Left lung (tissue), 4 donors: ENCODE measurements at regions not wholly inside any gene's neighbourhood (a gene's known extent, or its start where the extent isn't known, plus 50 kb on each side); places are given as distances from the start of the nearest gene placed in this dataset.

ENCODE experiments used
- ATAC-seq: fragments of 200-7000 bp; cut with Tn5 transposase; one replicate; pipeline ENCODE4 v1.9.1; 2020; ENCODE audit warnings: moderate library complexity
- DNase-seq, 4 donors: peaks; one replicate each; pipeline ENCODE4 v3.0.0-alpha.2; 2013 to 2020
- H3K27ac ChIP-seq, 2 donors: fragments of 200-600 bp; sonication (generic) in 1 of 2; one replicate each; pipeline versions ENCODE4 v1.5.0 to v1.8.0; 2020 to 2021
- H3K27me3 ChIP-seq, 2 donors: fragments of 200-600 bp; sonication (generic) in 1 of 2; one replicate each; pipeline versions ENCODE4 v1.5.0 to v1.8.0; 2020 to 2021
- H3K36me3 ChIP-seq, 2 donors: fragments of 200-600 bp; sonication (generic) in 1 of 2; one replicate each; pipeline versions ENCODE4 v1.5.0 to v1.8.0; 2020 to 2021
- H3K4me1 ChIP-seq, 2 donors: fragments of 200-600 bp; one replicate each; pipeline ENCODE4 v1.8.0; 2021
- H3K4me3 ChIP-seq, 2 donors: fragments of 200-600 bp; sonication (generic) in 1 of 2; one replicate each; pipeline versions ENCODE4 v1.5.0 to v1.8.0; 2020 to 2021; ENCODE audit warnings: mild to moderate bottlenecking in 1 of 2
- H3K9me3 ChIP-seq, 2 donors: fragments of 200-600 bp; sonication (generic) in 1 of 2; one replicate each; pipeline versions ENCODE4 v1.5.0 to v1.8.0; 2020 to 2021
- CTCF ChIP-seq, 2 donors: fragments of 200-600 bp; sonication (generic) in 1 of 2; IDR thresholded peaks; one replicate each; pipeline versions ENCODE4 v1.5.0 to v1.8.0; 2021; ENCODE audit warnings: antibody characterized with exemption in 2 of 2
- intact Hi-C, 2 donors: fragments of 100-400 bp; cut with DNase I; formaldehyde crosslinking; loops; one replicate each; pipeline versions ENCODE4 v1.11.2 to v1.14.2; 2022
- donor health status: DM: no; HTN: yes; CAD: no.
- donor health status: DM: no; HTN: no; CAD: no.

- intact Hi-C loops: no loop called here
- DNase-seq: no peak
- no peak for TF ChIP-seq CTCF (IDR thresholded peaks at IDR 0.05)
- no peak overlapping the region for H3K27ac ChIP-seq
- H3K36me3 ChIP-seq: no peaks in the 10 kb centered on the region
- H3K4me3 ChIP-seq: no peak overlapping the region
- H3K27me3 ChIP-seq: no peaks in the 10 kb centered on the region
- H3K4me1 ChIP-seq: peaks cover 0 to 7% of the 10 kb centered on the region in 2 donors
- no peak for ATAC-seq
- no peaks in the 10 kb centered on the region for H3K9me3 ChIP-seq
Measured at GRCh38 chr12:24470050-24470449, 478.9 kb downstream of the BCAT1 start.

GRCh38 chr12:24469089-24469488 lies 479.8 kb downstream of the BCAT1 start:
- no peak overlapping the region for H3K4me3 ChIP-seq
- ATAC-seq (no peak), DNase-seq (no peak)
- H3K27me3 ChIP-seq: no peaks in the 10 kb centered on the region
- no peaks in the 10 kb centered on the region for H3K36me3 ChIP-seq
- intact Hi-C loops: no loop called here
- H3K9me3 ChIP-seq: no peaks in the 10 kb centered on the region
- H3K4me1 ChIP-seq: peaks cover 0 to 7% of the 10 kb centered on the region in 2 donors
- no peak overlapping the region for H3K27ac ChIP-seq
- no peak for TF ChIP-seq CTCF (IDR thresholded peaks at IDR 0.05)

- Histone ChIP-seq H3K27me3 (no peaks in the 10 kb centered on the region), H3K4me3 (no peak overlapping the region), H3K27ac (no peak overlapping the region), H3K36me3 (no peaks in the 10 kb centered on the region), H3K4me1 (peaks cover 0 to 7% of the 10 kb centered on the region in 2 donors), H3K9me3 (no peaks in the 10 kb centered on the region)
- intact Hi-C loops: no loop called here
- TF ChIP-seq CTCF (IDR thresholded peaks at IDR 0.05): no peak
- no peak for DNase-seq
- no peak for ATAC-seq
Measured at GRCh38 chr12:24467226-24467625, 481.7 kb downstream of the BCAT1 start.

GRCh38 chr12:24463375-24463774 lies 485.5 kb downstream of the BCAT1 start:
- intact Hi-C loops: no loop called here
- Histone ChIP-seq H3K4me3 (no peak overlapping the region), H3K27me3 (no peaks in the 10 kb centered on the region), H3K36me3 (no peaks in the 10 kb centered on the region), H3K9me3 (no peaks in the 10 kb centered on the region), H3K4me1 (peaks cover 0 to 7% of the 10 kb centered on the region in 2 donors), H3K27ac (no peak overlapping the region)
- ATAC-seq (no peak), DNase-seq (no peak)
- no peak for TF ChIP-seq CTCF (IDR thresholded peaks at IDR 0.05)

- ATAC-seq (no peak), DNase-seq (no peak)
- H3K27ac ChIP-seq: no peak overlapping the region
- no peak for TF ChIP-seq CTCF (IDR thresholded peaks at IDR 0.05)
- no peaks in the 10 kb centered on the region for H3K27me3 ChIP-seq
- no peak overlapping the region for H3K4me3 ChIP-seq
- no peaks in the 10 kb centered on the region for H3K9me3 ChIP-seq
- H3K36me3 ChIP-seq: no peaks in the 10 kb centered on the region
- intact Hi-C loops: no loop called here
- peaks cover 0 to 7% of the 10 kb centered on the region in 2 donors for H3K4me1 ChIP-seq
Measured at GRCh38 chr12:24462946-24463345, 486.0 kb downstream of the BCAT1 start.
